GM20000 (cell line): ENCODE measurements at regions not wholly inside any gene's neighbourhood (a gene's known extent, or its start where the extent isn't known, plus 50 kb on each side); places are given as distances from the start of the nearest gene placed in this dataset.
"Not testable (repeated sequence)": the region's sequence is repeated elsewhere in the genome, so short reads cannot be mapped to it uniquely, and the experiment has no call there.

Experiments used
- DNase-seq: peaks from one replicate; pipeline ENCODE4 v3.0.0; 2012; ENCODE audit warnings: low spot score
- CTCF ChIP-seq: IDR thresholded peaks from 2 replicates; pipeline ENCODE4 v1.5.1; 2012; ENCODE audit warnings: mild to moderate bottlenecking, control low read depth; ENCODE audit errors: extremely low read depth, missing control alignments

GRCh38 chr2:226098861-226099745 is 699.6 kb downstream of the NYAP2 start:
- DNase-seq: no peak
- TF ChIP-seq CTCF: no peak

- TF ChIP-seq CTCF: no peak
- DNase-seq: no peak
Observed at GRCh38 chr2:226095058-226095457, 695.5 kb downstream of the NYAP2 start.

- DNase-seq: no peak
- no peak for TF ChIP-seq CTCF
Observed at GRCh38 chr2:226093364-226093763, 693.9 kb downstream of the NYAP2 start.

GRCh38 chr2:226088366-226088674 is 688.8 kb downstream of the NYAP2 start:
- DNase-seq: no peak
- TF ChIP-seq CTCF: no peak

- no peak for DNase-seq
- no peak for TF ChIP-seq CTCF
Observed at GRCh38 chr2:226087505-226088365, 688.2 kb downstream of the NYAP2 start.

GRCh38 chr2:226087051-226087450 is 687.5 kb downstream of the NYAP2 start:
- no peak for TF ChIP-seq CTCF
- DNase-seq: no peak

GRCh38 chr2:226086190-226086589 is 686.7 kb downstream of the NYAP2 start:
- no peak for DNase-seq
- TF ChIP-seq CTCF: no peak

- not testable (repeated sequence) for DNase-seq
Observed at GRCh38 chr2:226085425-226085824, 685.9 kb downstream of the NYAP2 start.
